ENCODE measurements at regions not wholly inside any gene's neighbourhood (a gene's known extent, or its start where the extent isn't known, plus 50 kb on each side); places are given as distances from the start of the nearest gene placed in this dataset.
"Not testable (repeated sequence)": the region's sequence is repeated elsewhere in the genome, so short reads cannot be mapped to it uniquely, and the experiment has no call there.

DNA sequence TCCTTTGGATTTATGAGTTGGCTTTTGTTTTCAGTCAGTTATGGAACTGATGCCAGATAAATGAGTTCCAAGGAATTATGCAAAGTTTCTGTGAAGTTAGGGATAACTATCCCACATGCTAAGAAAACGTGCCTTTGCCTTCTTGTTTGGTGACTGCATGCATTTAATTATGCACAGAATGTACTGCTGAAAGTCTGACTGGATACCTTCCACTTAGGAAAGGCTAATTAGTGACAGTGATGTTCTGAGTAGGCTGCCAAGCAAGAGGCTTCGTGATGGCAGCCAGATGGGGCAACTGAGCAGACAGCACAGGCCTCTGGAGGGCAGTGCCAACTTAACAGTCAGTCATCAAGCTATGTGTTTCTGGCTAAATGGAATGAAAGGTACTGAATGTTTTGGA is 289.9 kb downstream of the CD109 start:
- TF ChIP-seq POLR2A (IDR thresholded peaks at IDR 0.05) = no peak
- TF ChIP-seq POLR2AphosphoS5 (IDR thresholded peaks at IDR 0.05) = no peak
- TF ChIP-seq, protein P1, sequence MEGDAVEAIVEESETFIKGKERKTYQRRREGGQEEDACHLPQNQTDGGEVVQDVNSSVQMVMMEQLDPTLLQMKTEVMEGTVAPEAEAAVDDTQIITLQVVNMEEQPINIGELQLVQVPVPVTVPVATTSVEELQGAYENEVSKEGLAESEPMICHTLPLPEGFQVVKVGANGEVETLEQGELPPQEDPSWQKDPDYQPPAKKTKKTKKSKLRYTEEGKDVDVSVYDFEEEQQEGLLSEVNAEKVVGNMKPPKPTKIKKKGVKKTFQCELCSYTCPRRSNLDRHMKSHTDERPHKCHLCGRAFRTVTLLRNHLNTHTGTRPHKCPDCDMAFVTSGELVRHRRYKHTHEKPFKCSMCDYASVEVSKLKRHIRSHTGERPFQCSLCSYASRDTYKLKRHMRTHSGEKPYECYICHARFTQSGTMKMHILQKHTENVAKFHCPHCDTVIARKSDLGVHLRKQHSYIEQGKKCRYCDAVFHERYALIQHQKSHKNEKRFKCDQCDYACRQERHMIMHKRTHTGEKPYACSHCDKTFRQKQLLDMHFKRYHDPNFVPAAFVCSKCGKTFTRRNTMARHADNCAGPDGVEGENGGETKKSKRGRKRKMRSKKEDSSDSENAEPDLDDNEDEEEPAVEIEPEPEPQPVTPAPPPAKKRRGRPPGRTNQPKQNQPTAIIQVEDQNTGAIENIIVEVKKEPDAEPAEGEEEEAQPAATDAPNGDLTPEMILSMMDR (IDR thresholded peaks at IDR 0.05) = no peak
- no peak for TF ChIP-seq EP300 (IDR thresholded peaks at IDR 0.05)
- H3K4me3 ChIP-seq = no peak overlapping the region
- no peak for DNase-seq
- H3K4me1 ChIP-seq = no peaks in the 10 kb centered on the region
- 45 to 60% methylated on average over 2 of the region's 2 CpGs for WGBS, 2 donors
- H3K27ac ChIP-seq = no peak overlapping the region
- no peaks in the 10 kb centered on the region for H3K9me3 ChIP-seq
- no peaks in the 10 kb centered on the region for H3K36me3 ChIP-seq
- H3K27me3 ChIP-seq = no peaks in the 10 kb centered on the region
- no peak for ATAC-seq (ENCODE audit: low FRiP score in 2 of 2)

DNA sequence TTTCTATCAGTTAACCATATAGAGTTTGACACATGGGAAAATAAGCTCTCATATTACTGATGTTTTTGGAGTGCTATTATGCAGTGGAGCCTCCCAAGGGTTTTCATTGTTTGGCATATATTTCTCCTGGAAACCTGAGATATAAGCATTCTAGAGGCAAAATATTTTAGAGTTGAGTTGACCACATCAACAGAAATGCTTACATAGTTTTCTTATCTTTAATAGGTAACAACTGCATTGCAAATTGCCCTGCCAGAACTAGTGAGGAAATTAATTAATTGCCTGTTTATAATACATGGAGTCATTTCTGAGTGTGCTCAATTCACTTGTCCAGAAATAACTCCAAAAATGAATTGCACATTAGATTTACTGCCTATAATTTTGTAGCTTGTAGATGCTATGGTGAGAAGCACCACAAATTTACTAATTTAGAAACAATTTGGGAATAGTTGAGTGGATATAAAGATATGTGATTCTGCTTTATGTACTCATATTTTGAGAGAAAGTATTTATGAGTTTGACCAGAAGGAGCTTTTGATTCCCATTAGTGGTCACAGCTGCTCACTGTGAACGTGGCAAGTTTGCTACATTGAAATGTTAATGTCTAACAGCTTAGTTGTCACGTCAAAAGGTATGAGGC is 288.7 kb downstream of the CD109 start:
- no peaks in the 10 kb centered on the region for H3K9me3 ChIP-seq
- no peak overlapping the region for H3K4me3 ChIP-seq
- no peaks in the 10 kb centered on the region for H3K27me3 ChIP-seq
- no peak overlapping the region for H3K27ac ChIP-seq
- no peak for TF ChIP-seq POLR2AphosphoS5 (IDR thresholded peaks at IDR 0.05)
- TF ChIP-seq, protein P1 (IDR thresholded peaks at IDR 0.05) = no peak
- TF ChIP-seq POLR2A (IDR thresholded peaks at IDR 0.05) = no peak
- TF ChIP-seq EP300 (IDR thresholded peaks at IDR 0.05) = no peak
- no peaks in the 10 kb centered on the region for H3K4me1 ChIP-seq
- ATAC-seq (ENCODE audit: low FRiP score in 2 of 2) (no peak), DNase-seq (no peak)
- H3K36me3 ChIP-seq = no peaks in the 10 kb centered on the region
- 61 to 70% methylated on average over 2 of the region's 2 CpGs for WGBS, 2 donors

DNA sequence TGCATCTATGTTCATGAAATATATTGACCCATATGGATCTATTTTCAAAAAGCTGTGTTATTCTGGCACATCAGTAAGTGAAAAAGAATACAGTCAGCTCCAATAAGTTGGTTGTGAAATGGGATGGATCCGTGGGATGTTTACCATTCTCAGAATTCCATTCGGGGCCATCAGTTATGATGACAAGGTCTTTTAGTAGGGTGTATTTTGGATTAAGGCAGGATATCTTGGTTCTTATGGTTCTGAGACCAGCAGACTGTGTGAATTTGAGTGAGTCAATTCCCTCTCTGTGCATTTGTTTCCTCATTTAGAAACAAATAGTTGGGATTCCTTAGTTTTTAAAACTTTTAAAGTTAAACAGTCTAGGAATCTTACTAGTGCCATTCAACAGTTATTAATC is 287.4 kb downstream of the CD109 start:
- 63 to 83% methylated on average over 2 of the region's 2 CpGs for WGBS, 2 donors

DNA sequence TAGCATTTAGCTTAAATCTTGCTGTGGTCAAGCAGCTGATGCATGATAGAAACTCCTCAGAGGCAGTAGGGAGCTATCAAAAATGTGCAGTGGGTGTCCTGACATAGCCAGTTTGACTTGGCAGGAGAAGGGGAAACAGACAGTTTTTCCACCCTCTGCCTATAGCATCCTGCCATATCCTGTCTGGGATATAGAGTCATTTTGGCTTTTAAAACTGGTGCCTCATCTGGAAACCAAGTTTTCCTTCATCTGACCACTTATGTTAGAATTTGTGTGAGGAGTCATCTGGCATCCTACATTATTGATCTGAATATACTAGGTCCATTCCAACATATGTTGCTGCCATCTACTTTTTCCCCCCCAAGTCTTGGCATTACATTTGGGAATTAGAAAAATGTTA is 284.1 kb downstream of the CD109 start:
- Histone ChIP-seq H3K27me3 (no peaks in the 10 kb centered on the region), H3K4me3 (no peak overlapping the region), H3K27ac (no peak overlapping the region), H3K9me3 (peaks cover 0 to 5% (median 0%) of the 10 kb centered on the region in 4 donors), H3K4me1 (no peaks in the 10 kb centered on the region), H3K36me3 (no peaks in the 10 kb centered on the region)
- TF ChIP-seq EP300 (IDR thresholded peaks at IDR 0.05) = no peak
- TF ChIP-seq, protein P1 (IDR thresholded peaks at IDR 0.05) = no peak
- no peak for TF ChIP-seq POLR2AphosphoS5 (IDR thresholded peaks at IDR 0.05)
- no peak for TF ChIP-seq POLR2A (IDR thresholded peaks at IDR 0.05)
- DNase-seq (no peak), ATAC-seq (ENCODE audit: low FRiP score in 2 of 2) (no peak)

More for the DNA sequence above, 287.4 kb downstream of the CD109 start:
- Histone ChIP-seq H3K27me3 (no peaks in the 10 kb centered on the region), H3K9me3 (no peaks in the 10 kb centered on the region), H3K4me1 (no peaks in the 10 kb centered on the region), H3K27ac (no peak overlapping the region), H3K36me3 (no peaks in the 10 kb centered on the region), H3K4me3 (no peak overlapping the region)
- ATAC-seq (ENCODE audit: low FRiP score in 2 of 2) = no peak
- DNase-seq = no peak
- TF ChIP-seq EP300 (IDR thresholded peaks at IDR 0.05) = no peak
- TF ChIP-seq POLR2AphosphoS5 (IDR thresholded peaks at IDR 0.05) = no peak
- TF ChIP-seq, protein P1 (IDR thresholded peaks at IDR 0.05) = no peak
- no peak for TF ChIP-seq POLR2A (IDR thresholded peaks at IDR 0.05)

DNA sequence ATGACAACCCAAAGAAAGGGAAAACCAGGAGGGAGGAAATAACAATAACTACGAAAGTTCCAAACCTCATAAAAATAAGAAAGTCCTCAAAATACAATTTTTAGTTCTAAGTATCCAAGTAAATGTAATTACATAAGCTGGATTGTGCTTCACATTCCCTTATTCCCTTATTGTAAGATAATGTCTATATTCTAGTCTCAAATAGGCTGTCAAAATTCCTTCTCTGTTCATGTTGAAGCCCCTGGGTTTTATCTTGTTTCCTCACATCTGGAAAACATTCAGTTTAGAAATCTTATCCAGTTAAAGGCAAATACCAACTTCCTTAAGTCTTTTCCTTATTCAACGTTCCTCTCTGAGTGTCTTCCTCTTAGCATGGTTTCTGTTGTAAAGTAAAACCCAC is 282.3 kb downstream of the CD109 start:
- Histone ChIP-seq H3K36me3 (no peaks in the 10 kb centered on the region), H3K27me3 (no peaks in the 10 kb centered on the region), H3K4me1 (no peaks in the 10 kb centered on the region), H3K4me3 (no peak overlapping the region), H3K27ac (no peak overlapping the region), H3K9me3 (peaks cover 0 to 5% (median 0%) of the 10 kb centered on the region in 4 donors)
- no peak for DNase-seq
- ATAC-seq (ENCODE audit: low FRiP score in 2 of 2) = no peak
- TF ChIP-seq, protein P1 (IDR thresholded peaks at IDR 0.05) = no peak
- no peak for TF ChIP-seq POLR2AphosphoS5 (IDR thresholded peaks at IDR 0.05)
- TF ChIP-seq EP300 (IDR thresholded peaks at IDR 0.05) = no peak
- TF ChIP-seq POLR2A (IDR thresholded peaks at IDR 0.05) = no peak
- 42 to 48% methylated on average over 2 of the region's 2 CpGs for WGBS, 2 donors

DNA sequence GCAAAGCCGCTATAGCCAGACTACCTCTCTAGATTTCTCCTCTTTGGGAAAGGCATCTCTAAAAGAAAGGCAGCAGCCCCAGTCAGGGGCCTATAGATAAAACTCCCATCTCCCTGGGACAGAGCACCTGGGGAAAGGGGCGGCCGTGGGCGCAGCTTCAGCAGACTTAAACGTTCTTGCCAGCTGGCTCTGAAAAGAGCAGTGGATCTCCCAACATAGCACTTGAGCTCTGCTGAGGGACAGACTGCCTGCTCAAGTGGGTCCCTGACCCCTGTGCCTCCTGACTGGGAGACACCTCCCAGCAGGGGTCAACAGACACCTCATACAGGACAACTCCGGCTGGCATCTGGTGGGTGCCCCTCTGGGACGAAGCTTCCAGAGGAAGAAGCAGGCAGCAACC is 276.5 kb downstream of the CD109 start:
- H3K4me3 ChIP-seq; H3K9me3 ChIP-seq; H3K27me3 ChIP-seq; H3K4me1 ChIP-seq; H3K27ac ChIP-seq; DNase-seq; H3K36me3 ChIP-seq; ATAC-seq (ENCODE audit: low FRiP score in 2 of 2): not testable (repeated sequence)
- 89 to 94% methylated on average over 2 to 7 of the region's 7 CpGs for WGBS, 2 donors

Data from upper lobe of left lung (tissue), 6 donors.